HepG2 (cell line): ENCODE measurements at regions not wholly inside any gene's neighbourhood (a gene's known extent, or its start where the extent isn't known, plus 50 kb on each side); places are given as distances from the start of the nearest gene placed in this dataset.

ENCODE experiments used
- ATAC-seq: fragments of 200-7000 bp; cut with Tn5 transposase; 3 replicates; pipeline ENCODE4 v1.9.1; 2020; ENCODE audit warnings: mild to moderate bottlenecking, moderate library complexity
- BruUV-seq: library from RNA; stranded (reverse); fragments of 400-500 nt; replicated peaks from 2 replicates; lab custom pipeline; 2021; lab: Mats Ljungman, UMichigan
- CTCF ChIA-PET: fragments of 300-600 bp; formaldehyde crosslinking; extraction: SDS; loops from one replicate; lab custom pipeline; 2021; ENCODE audit warnings: low total read pairs, inconsistent platforms, low intra/inter-chr PET ratio; lab: Yijun Ruan, JAX
- POLR2A ChIA-PET: fragments of 350-600 bp; sonication (Branson Sonifier 250); formaldehyde crosslinking; loops from one replicate; lab custom pipeline; 2020; ENCODE audit warnings: antibody characterized with exemption, inconsistent platforms; lab: Yijun Ruan, JAX
- DNase-seq: peaks from one replicate; pipeline ENCODE4 v3.0.0-alpha.2; 2015; ENCODE audit warnings: low spot score
- FAIRE-seq: peaks from 3 replicates; lab custom pipeline; 2011; peaks lifted over from hg19 to GRCh38; lab: Jason Lieb, UNC
- H2AFZ ChIP-seq: one replicate; pipeline ENCODE4 v1.6.1; 2011; ENCODE audit warnings: low read length, inconsistent platforms
- H3K27ac ChIP-seq: fragments of 300-600 bp; 3 replicates; pipeline ENCODE4 v1.8.0; 2011; ENCODE audit warnings: mixed run types, mild to moderate bottlenecking, mixed read lengths, low read length, inconsistent platforms; ENCODE audit not compliant: insufficient read depth; ENCODE audit errors: extremely low read length
- H3K27me3 ChIP-seq, 2 experiments: fragments of 200-600 bp in 1 of 2; 2 replicates in 1 of 2; 3 replicates in 1 of 2; pipeline versions ENCODE4 v1.6.0 to v1.8.0; 2011; ENCODE audit warnings: low read length in 2 of 2, mild to moderate bottlenecking in 2 of 2, moderate library complexity in 2 of 2, inconsistent platforms in 1 of 2; ENCODE audit not compliant: insufficient read depth in 2 of 2, control insufficient read depth in 1 of 2
- H3K36me3 ChIP-seq, 2 experiments: fragments of 200-600 bp in 1 of 2; replicated peaks in 1 of 2; 2 replicates in 1 of 2; 3 replicates in 1 of 2; pipeline versions ENCODE4 v1.5.1 to v1.8.0; 2011; ENCODE audit warnings: low read length in 2 of 2, inconsistent platforms in 1 of 2; ENCODE audit not compliant: insufficient read depth in 2 of 2, control insufficient read depth in 1 of 2
- H3K4me1 ChIP-seq: 2 replicates; pipeline ENCODE4 v1.5.1; 2012; ENCODE audit warnings: low read length, inconsistent platforms; ENCODE audit not compliant: insufficient read depth
- H3K4me2 ChIP-seq: 2 replicates; pipeline ENCODE4 v1.6.0; 2011; ENCODE audit warnings: low read depth, low read length, inconsistent platforms
- H3K4me3 ChIP-seq, 3 experiments: fragments of 200-600 bp in 1 of 3; sonication (generic), shearing (Covaris generic) in 1 of 3; replicated peaks in 1 of 3; 2 replicates each; pipeline ENCODE4 v1.5.1; 2011 to 2016; ENCODE audit warnings: low read length in 3 of 3, inconsistent platforms in 2 of 3, low read depth in 2 of 3, mild to moderate bottlenecking in 2 of 3, control low read depth in 1 of 3, mixed read lengths in 1 of 3; ENCODE audit not compliant: insufficient read depth in 1 of 3
- H3K79me2 ChIP-seq: one replicate; pipeline ENCODE4 v1.6.1; 2011; ENCODE audit warnings: low read length, inconsistent platforms; ENCODE audit not compliant: insufficient read depth
- H3K9ac ChIP-seq: 2 replicates; pipeline ENCODE4 v1.6.0; 2011; ENCODE audit warnings: mild to moderate bottlenecking, low read depth, low read length, inconsistent platforms; ENCODE audit not compliant: insufficient read depth
- H3K9me3 ChIP-seq: 2 replicates; pipeline ENCODE4 v1.5.1; 2012; ENCODE audit warnings: mild to moderate bottlenecking, low read length
- H4K20me1 ChIP-seq: 2 replicates; pipeline ENCODE4 v1.6.0; 2011; ENCODE audit warnings: inconsistent platforms, mild to moderate bottlenecking, low read length, moderate library complexity; ENCODE audit not compliant: insufficient read depth
- ATF7-NPFF ChIP-seq: sonication (generic); formaldehyde crosslinking; IDR thresholded peaks from 2 replicates; pipeline ENCODE4 v1.8.1; 2023; ENCODE audit warnings: mild to moderate bottlenecking, low read depth, missing genetic modification reagents, moderate library complexity
- DR1 ChIP-seq: sonication (generic); formaldehyde crosslinking; IDR thresholded peaks from 2 replicates; pipeline ENCODE4 v1.8.0; 2021; ENCODE audit warnings: mild to moderate bottlenecking, missing genetic modification reagents, inconsistent platforms
- HNF1B ChIP-seq: sonication (generic); formaldehyde crosslinking; IDR thresholded peaks from 2 replicates; pipeline ENCODE4 v1.5.1; 2020; ENCODE audit warnings: mild to moderate bottlenecking, moderate library complexity, missing genetic modification reagents
- MAFK ChIP-seq, 2 experiments: IDR thresholded peaks in 1 of 2; conservative IDR thresholded peaks in 1 of 2; 2 replicates each; pipeline ENCODE4 v1.6.1; 2011; ENCODE audit warnings: improper control_type of control experiment in 2 of 2, low read length in 2 of 2
- MIXL1 ChIP-seq: IDR thresholded peaks from 2 replicates; pipeline ENCODE4 v1.6.1; 2016
- PRDM10 ChIP-seq: sonication (generic); formaldehyde crosslinking; IDR thresholded peaks from 2 replicates; pipeline ENCODE4 v1.4.0; 2020; ENCODE audit warnings: low read depth, missing genetic modification reagents
- RARA ChIP-seq: IDR thresholded peaks from 2 replicates; pipeline ENCODE4 v1.6.1; 2016; ENCODE audit warnings: missing genetic modification reagents, missing compliant biosample characterization
- TBX2 ChIP-seq: sonication (generic); formaldehyde crosslinking; IDR thresholded peaks from 2 replicates; pipeline ENCODE4 v1.5.0; 2020; ENCODE audit warnings: missing genetic modification reagents, mild to moderate bottlenecking, borderline replicate concordance
- YY1 ChIP-seq: IDR thresholded peaks from 2 replicates; pipeline ENCODE4 v1.6.1; 2011; ENCODE audit warnings: low read length, low read depth, moderate library complexity, mild to moderate bottlenecking; ENCODE audit not compliant: insufficient read depth, insufficient replicate concordance
- ZFYVE20 ChIP-seq: sonication (generic); formaldehyde crosslinking; IDR thresholded peaks from 2 replicates; pipeline ENCODE4 v1.8.0; 2023; ENCODE audit warnings: low read depth, mild to moderate bottlenecking, moderate library complexity, missing genetic modification reagents, borderline replicate concordance
- ZNF556 ChIP-seq: sonication (generic); formaldehyde crosslinking; IDR thresholded peaks from 2 replicates; pipeline ENCODE4 v1.4.0; 2020; ENCODE audit warnings: mild to moderate bottlenecking, missing genetic modification reagents, borderline replicate concordance
- ZNF607 ChIP-seq: sonication (generic); formaldehyde crosslinking; IDR thresholded peaks from 2 replicates; pipeline ENCODE4 v1.5.1; 2020; ENCODE audit warnings: missing genetic modification reagents, mild to moderate bottlenecking, borderline replicate concordance
- WGBS: methylation state at CpG from one replicate; pipeline ENCODE4 v1.1.6; 2017; ENCODE audit warnings: low lambda C conversion rate; 5-methylcytosine and 5-hydroxymethylcytosine counted together
- in situ Hi-C: cut with HindIII; loops from 2 replicates; pipeline ENCODE4 v1.10.0; 2017; ENCODE audit warnings: low pct_unique_long_range_greater_than_20kb; ENCODE audit not compliant: extremely low pct_ligation_motif_present
- intact Hi-C: fragments of 100-400 bp; cut with micrococcal nuclease; formaldehyde crosslinking; loops from one replicate; pipeline ENCODE4 v1.10.0; 2022; ENCODE audit not compliant: unreplicated experiment
- TF ChIP-seq, protein P1 (sequence below): sonication (generic); formaldehyde crosslinking; IDR thresholded peaks from 2 replicates; pipeline ENCODE4 v1.4.0; 2020; ENCODE audit warnings: missing genetic modification reagents
- TF ChIP-seq, protein P2 (sequence below), 2 experiments: sonication (generic) in 1 of 2; formaldehyde crosslinking in 1 of 2; IDR thresholded peaks; 2 replicates each; pipeline versions ENCODE4 v1.5.1 to v1.6.1; 2011 to 2020; ENCODE audit warnings: borderline replicate concordance in 1 of 2, low read depth in 1 of 2, low read length in 1 of 2, mild to moderate bottlenecking in 1 of 2, missing genetic modification reagents in 1 of 2, moderate library complexity in 1 of 2

DNA sequence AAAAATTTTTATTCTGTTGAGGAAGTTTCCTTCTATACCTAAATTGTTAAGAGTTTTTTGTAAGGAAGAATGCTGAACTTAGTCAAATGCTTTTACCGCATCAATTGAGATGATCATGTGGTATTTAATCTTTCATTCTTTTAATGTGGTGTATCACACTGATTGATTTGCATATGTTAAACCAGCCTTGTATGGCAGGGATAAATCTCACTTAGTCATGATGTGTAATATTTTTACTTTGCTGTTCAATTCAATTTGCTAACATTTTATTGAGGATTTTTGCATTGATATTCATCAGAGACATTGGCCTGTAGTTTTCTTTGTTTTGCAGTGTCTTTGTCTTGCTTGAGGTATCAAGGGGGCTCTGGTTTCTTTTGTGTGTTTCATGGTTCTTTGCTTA, 125.3 kb upstream of the MEF2C start:
- Histone ChIP-seq H3K9me3 (no peaks in the 10 kb centered on the region), H3K4me2 (no peak overlapping the region), H3K4me1 (no peaks in the 10 kb centered on the region), H3K27ac (no peak overlapping the region), H2AFZ (no peak overlapping the region), H3K27me3 (no peaks in the 10 kb centered on the region), H3K4me3 (no peak overlapping the region), H3K79me2 (no peaks in the 10 kb centered on the region), H3K9ac (no peak overlapping the region), H3K36me3 (no peaks in the 10 kb centered on the region), H4K20me1 (no peaks in the 10 kb centered on the region)
- CTCF ChIA-PET: no interaction called here
- DNase-seq: no peak
- intact Hi-C loops: no loop called here
- POLR2A ChIA-PET: no interaction called here
- ATAC-seq: no peak
- WGBS: 41% methylated on average over 1 of the region's 1 CpG
- in situ Hi-C loops: no loop called here
- BruUV-seq: no TSS peak
- no peak for FAIRE-seq
- no peak for TF ChIP-seq HNF1B
- TF ChIP-seq ZNF607 (CRISPR knock-in tag): no peak
- TF ChIP-seq, protein P1, sequence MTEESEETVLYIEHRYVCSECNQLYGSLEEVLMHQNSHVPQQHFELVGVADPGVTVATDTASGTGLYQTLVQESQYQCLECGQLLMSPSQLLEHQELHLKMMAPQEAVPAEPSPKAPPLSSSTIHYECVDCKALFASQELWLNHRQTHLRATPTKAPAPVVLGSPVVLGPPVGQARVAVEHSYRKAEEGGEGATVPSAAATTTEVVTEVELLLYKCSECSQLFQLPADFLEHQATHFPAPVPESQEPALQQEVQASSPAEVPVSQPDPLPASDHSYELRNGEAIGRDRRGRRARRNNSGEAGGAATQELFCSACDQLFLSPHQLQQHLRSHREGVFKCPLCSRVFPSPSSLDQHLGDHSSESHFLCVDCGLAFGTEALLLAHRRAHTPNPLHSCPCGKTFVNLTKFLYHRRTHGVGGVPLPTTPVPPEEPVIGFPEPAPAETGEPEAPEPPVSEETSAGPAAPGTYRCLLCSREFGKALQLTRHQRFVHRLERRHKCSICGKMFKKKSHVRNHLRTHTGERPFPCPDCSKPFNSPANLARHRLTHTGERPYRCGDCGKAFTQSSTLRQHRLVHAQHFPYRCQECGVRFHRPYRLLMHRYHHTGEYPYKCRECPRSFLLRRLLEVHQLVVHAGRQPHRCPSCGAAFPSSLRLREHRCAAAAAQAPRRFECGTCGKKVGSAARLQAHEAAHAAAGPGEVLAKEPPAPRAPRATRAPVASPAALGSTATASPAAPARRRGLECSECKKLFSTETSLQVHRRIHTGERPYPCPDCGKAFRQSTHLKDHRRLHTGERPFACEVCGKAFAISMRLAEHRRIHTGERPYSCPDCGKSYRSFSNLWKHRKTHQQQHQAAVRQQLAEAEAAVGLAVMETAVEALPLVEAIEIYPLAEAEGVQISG (CRISPR knock-in tag): no peak
- TF ChIP-seq ZNF556: no peak
- no peak for TF ChIP-seq RARA
- TF ChIP-seq PRDM10: no peak
- no peak for TF ChIP-seq MAFK (conservative IDR thresholded peaks at IDR 0.05 in 1 of 2, IDR thresholded peaks at IDR 0.05 in 1 of 2; ENCODE audit: low read length in 2 of 2)
- TF ChIP-seq MIXL1 (CRISPR knock-in tag): no peak
- no peak for TF ChIP-seq ZFYVE20
- TF ChIP-seq YY1: no peak
- TF ChIP-seq, protein P2, sequence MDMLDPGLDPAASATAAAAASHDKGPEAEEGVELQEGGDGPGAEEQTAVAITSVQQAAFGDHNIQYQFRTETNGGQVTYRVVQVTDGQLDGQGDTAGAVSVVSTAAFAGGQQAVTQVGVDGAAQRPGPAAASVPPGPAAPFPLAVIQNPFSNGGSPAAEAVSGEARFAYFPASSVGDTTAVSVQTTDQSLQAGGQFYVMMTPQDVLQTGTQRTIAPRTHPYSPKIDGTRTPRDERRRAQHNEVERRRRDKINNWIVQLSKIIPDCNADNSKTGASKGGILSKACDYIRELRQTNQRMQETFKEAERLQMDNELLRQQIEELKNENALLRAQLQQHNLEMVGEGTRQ (IDR thresholded peaks at IDR 0.05; ENCODE audit: low read depth, low read length): no peak
- TF ChIP-seq, protein P2 (CRISPR knock-in tag; IDR thresholded peaks at IDR 0.05; ENCODE audit: borderline replicate concordance): no peak
- no peak for TF ChIP-seq DR1
- TF ChIP-seq ATF7-NPFF (CRISPR knock-in tag): no peak
- TF ChIP-seq TBX2 (CRISPR knock-in tag): no peak
